Prostate gland (tissue), 2 donors: ENCODE measurements at regions not wholly inside any gene's neighbourhood (a gene's known extent, or its start where the extent isn't known, plus 50 kb on each side); places are given as distances from the start of the nearest gene placed in this dataset.

Experiments used
- DNase-seq: peaks from one replicate; pipeline ENCODE4 v3.0.0-alpha.2; 2019; ENCODE audit warnings: low spot score
- H3K27ac ChIP-seq, 2 donors: fragments of 200-600 bp; sonication (generic); 2 replicates each; pipeline ENCODE4 v1.5.1; 2017 to 2019
- H3K27me3 ChIP-seq: fragments of 200-600 bp; sonication (generic); replicated peaks from 2 replicates; pipeline ENCODE4 v1.5.1; 2019; ENCODE audit not compliant: insufficient read depth
- H3K36me3 ChIP-seq, 2 donors: fragments of 200-600 bp; sonication (generic); 1 replicate in 1 of 2; 2 replicates in 1 of 2; pipeline versions ENCODE4 v1.5.1 to v1.8.1; 2017 to 2019
- H3K4me1 ChIP-seq: fragments of 200-600 bp; sonication (generic); replicated peaks from 2 replicates; pipeline ENCODE4 v1.5.1; 2019
- H3K4me3 ChIP-seq, 2 donors: fragments of 200-600 bp; sonication (generic); 2 replicates each; pipeline ENCODE4 v1.5.1; 2017 to 2019
- H3K9me3 ChIP-seq: fragments of 200-600 bp; sonication (generic); 2 replicates; pipeline ENCODE4 v1.5.1; 2017
- POLR2A ChIP-seq: fragments of 450-650 bp; IDR thresholded peaks from one replicate; pipeline ENCODE4 v1.6.1; 2016; ENCODE audit warnings: antibody characterized with exemption, mild to moderate bottlenecking
- POLR2AphosphoS5 ChIP-seq: sonication (generic); formaldehyde crosslinking; IDR thresholded peaks from one replicate; pipeline ENCODE4 v1.6.1; 2017; ENCODE audit warnings: antibody characterized with exemption
- WGBS: methylation state at CpG from one replicate; pipeline ENCODE4 v1.1.5; 2018; 5-methylcytosine and 5-hydroxymethylcytosine counted together
- intact Hi-C: fragments of 100-400 bp; cut with DNase I; formaldehyde crosslinking; loops from one replicate; pipeline ENCODE4 v1.14.2; 2022
- TF ChIP-seq, protein P1 (sequence below), 4 experiments: fragments of 200-600 bp in 2 of 4; fragments of 450-650 bp in 2 of 4; sonication (generic) in 2 of 4; IDR thresholded peaks; 1 replicate in 3 of 4; 2 replicates in 1 of 4; pipeline ENCODE4 v1.5.1; 2016 to 2019; ENCODE audit warnings: antibody characterized with exemption in 4 of 4, mild to moderate bottlenecking in 2 of 4, moderate library complexity in 2 of 4

DNA sequence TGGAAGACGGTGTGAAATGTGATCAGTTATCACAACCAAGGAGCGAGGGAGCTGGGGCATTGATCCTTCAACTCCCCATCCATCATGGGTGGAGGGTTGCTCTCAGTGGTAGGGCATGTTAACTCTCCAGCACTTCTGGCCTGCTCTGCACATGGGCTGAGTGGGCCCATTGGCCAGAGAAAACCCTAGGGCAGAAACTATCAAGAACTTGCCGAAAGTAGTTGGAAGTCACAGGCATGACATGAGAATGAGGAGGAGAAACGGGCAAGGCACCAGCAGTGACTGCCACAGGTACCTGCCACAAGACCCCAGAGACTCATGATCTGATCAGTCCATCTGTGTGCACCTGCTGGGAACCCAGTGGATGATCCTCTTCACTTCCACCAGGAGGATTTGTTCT lies 50.9 kb upstream of the CXCL14 start:
- intact Hi-C loops: no loop called here
- H3K9me3 ChIP-seq: no peaks in the 10 kb centered on the region
- no peak for TF ChIP-seq POLR2AphosphoS5
- no peak for DNase-seq
- H3K4me3 ChIP-seq: no peak overlapping the region
- H3K4me1 ChIP-seq: no peaks in the 10 kb centered on the region
- no peaks in the 10 kb centered on the region for H3K27me3 ChIP-seq
- no peaks in the 10 kb centered on the region for H3K36me3 ChIP-seq
- WGBS: 84% methylated on average over 4 of the region's 4 CpGs
- H3K27ac ChIP-seq: no peak overlapping the region

DNA sequence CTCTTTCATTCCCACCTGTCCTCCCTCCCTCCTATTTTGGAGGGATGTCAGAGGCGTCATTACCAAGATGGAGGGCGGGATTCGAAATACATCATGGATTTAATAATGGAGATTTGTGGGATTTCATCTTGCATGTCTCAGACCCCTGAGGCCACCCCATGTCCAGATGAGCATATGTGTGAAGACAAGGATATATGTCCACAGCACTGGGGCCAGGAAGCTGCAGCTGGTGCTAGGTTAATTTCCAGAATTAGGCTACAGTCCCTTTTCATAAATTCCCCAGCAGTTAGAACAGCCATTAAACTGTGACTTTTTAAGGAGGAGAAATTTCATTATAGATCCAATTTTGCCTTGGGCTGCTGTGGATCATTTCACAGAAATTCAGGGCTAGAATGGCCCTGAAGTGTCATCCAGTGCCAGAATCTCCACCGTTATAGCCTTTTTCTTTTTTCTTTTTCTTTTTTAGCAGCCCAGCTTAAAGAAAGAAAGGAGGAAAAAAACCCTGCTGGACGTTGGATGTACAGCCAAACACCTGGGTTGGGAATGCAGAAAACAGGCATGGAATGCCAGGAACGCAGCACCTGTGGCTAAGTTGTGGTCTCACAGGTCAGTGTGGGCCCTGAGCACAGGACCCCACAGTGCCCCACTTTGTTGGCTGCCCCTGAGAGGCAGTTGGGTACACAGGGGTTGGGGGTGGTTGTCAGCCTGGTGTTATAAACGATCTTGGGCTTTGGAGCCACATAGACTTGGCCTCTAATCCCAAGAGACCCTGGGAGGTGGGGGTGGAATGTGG lies 50.2 kb upstream of the CXCL14 start:
- no peak for DNase-seq
- no peak overlapping the region for H3K4me3 ChIP-seq
- H3K4me1 ChIP-seq: no peaks in the 10 kb centered on the region
- H3K36me3 ChIP-seq: no peaks in the 10 kb centered on the region
- no peak overlapping the region for H3K27ac ChIP-seq
- intact Hi-C loops: no loop called here
- 73% methylated on average over 7 of the region's 7 CpGs for WGBS
- no peaks in the 10 kb centered on the region for H3K9me3 ChIP-seq
- no peaks in the 10 kb centered on the region for H3K27me3 ChIP-seq
- TF ChIP-seq, protein P1, sequence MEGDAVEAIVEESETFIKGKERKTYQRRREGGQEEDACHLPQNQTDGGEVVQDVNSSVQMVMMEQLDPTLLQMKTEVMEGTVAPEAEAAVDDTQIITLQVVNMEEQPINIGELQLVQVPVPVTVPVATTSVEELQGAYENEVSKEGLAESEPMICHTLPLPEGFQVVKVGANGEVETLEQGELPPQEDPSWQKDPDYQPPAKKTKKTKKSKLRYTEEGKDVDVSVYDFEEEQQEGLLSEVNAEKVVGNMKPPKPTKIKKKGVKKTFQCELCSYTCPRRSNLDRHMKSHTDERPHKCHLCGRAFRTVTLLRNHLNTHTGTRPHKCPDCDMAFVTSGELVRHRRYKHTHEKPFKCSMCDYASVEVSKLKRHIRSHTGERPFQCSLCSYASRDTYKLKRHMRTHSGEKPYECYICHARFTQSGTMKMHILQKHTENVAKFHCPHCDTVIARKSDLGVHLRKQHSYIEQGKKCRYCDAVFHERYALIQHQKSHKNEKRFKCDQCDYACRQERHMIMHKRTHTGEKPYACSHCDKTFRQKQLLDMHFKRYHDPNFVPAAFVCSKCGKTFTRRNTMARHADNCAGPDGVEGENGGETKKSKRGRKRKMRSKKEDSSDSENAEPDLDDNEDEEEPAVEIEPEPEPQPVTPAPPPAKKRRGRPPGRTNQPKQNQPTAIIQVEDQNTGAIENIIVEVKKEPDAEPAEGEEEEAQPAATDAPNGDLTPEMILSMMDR (IDR thresholded peaks at IDR 0.05): no peak
- TF ChIP-seq POLR2AphosphoS5: no peak
- TF ChIP-seq POLR2A: no peak
